C4-2B (cell line): ENCODE measurements at regions not wholly inside any gene's neighbourhood (a gene's known extent, or its start where the extent isn't known, plus 50 kb on each side); places are given as distances from the start of the nearest gene placed in this dataset.

Source experiments
- CTCF ChIP-seq: fragments of 450-650 bp; conservative IDR thresholded peaks from 2 replicates; pipeline ENCODE4 v1.5.1; 2017; ENCODE audit warnings: mild to moderate bottlenecking
- ZFX ChIP-seq: fragments of 450-650 bp; IDR thresholded peaks from 2 replicates; pipeline ENCODE4 v1.6.1; 2017

- TF ChIP-seq CTCF = no peak
- no peak for TF ChIP-seq ZFX
Observed at GRCh38 chr6:159436581-159436980, 256.5 kb downstream of the SOD2 start.
